GM19452 (cell line): ENCODE measurements at regions not wholly inside any gene's neighbourhood (a gene's known extent, or its start where the extent isn't known, plus 50 kb on each side); places are given as distances from the start of the nearest gene placed in this dataset.

Experiments used
- ATAC-seq: cut with Tn5 transposase; IDR thresholded peaks from one replicate; pipeline ENCODE4 v1.9.1; 2021; ENCODE audit not compliant: unreplicated experiment

DNA sequence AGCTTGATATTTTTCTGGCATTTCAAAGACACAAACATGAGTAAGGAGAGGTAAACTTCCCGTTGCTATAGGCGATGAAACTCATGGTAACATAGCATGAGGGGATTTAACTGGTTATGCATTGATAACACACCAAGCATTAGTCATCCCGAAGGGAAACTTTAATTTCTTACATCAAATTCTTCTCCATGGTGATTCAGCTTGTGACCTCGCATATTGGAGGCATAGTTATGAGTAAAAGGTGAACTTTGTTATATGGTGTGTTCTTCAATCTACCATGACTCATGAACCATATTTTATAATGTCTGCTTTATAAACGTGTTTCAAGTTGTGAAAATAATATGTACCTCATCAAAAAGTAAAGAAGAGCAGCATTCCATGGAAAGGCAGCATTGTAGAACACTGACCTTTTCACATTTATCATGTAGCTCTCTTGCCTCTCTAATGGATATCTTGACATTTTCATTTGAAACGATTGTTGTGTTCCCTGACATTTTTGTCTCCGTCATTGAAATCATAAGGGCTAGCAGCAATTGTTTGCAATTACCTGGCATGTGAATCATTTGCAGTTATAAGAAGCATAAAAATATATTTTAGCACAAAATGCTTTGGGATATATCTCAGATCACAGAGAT, 491.8 kb downstream of the ANXA1 start:
- ATAC-seq = no peak

GRCh38 chr9:73647560-73647959, 495.9 kb downstream of the ANXA1 start:
- no peak for ATAC-seq

GRCh38 chr9:73649552-73649951, 497.9 kb downstream of the ANXA1 start:
- ATAC-seq = no peak

DNA sequence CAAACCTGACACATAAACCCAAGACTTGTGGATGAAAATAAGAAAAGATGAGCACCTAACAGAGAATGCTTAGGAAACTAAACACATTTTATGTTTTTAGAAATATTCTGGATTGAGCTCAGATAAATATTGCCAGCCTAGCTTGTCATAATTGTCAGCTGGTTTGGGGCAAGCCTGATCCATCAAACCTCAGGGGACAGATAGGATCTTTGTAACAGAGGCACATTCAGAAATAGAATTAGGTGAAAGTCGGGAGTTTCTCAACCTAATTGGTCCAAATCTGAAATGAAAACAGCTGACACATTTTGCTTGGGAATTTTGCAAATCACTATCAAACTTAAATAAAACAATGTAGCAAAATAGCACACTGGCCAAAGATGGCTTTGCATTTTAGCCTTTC, 503.7 kb downstream of the ANXA1 start:
- no peak for ATAC-seq

- no peak for ATAC-seq
Measured at GRCh38 chr9:73655831-73656230, 504.2 kb downstream of the ANXA1 start.

- no peak for ATAC-seq
Measured at GRCh38 chr9:73665253-73665652, 513.6 kb downstream of the ANXA1 start.

DNA sequence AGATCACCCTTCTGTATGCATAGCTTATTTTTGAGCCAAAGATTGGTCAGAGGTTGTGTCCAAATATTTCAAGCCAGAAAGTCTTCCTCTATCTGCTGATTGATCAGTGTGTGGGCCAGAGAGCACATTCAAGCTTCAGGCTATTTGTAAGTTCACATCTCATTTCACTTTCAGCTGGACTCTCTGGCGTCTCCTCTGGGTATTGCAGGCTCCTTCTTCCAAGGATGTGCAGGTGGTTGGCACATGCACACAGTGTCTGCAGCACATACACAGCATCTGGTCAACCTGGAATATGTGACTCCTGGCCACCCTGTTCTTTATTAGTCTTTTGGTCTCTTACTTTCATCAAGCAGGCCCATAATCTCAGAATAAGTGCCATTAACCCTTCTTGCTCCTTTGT, 516.1 kb downstream of the ANXA1 start:
- no peak for ATAC-seq

GRCh38 chr9:73680831-73681230, 529.2 kb downstream of the ANXA1 start:
- ATAC-seq = no peak

DNA sequence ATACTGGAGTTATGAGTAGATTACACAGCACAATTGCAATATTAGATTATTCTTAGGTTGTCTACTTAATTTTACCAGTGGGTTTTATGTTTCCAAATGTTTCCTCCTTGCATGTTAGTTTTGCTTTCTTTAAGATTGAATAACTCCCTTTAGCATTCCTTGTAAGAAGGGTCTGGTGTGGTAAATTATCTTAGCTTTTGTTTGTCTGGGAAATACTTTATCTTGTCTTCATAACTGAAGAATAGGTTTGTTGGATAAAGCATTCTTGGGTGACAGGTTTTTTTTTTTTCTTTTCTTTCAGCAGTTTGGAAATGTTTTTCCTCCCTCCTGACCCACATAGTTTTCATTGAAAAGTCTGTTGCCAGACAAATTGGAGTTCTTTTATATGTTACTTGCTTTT, 531.1 kb downstream of the ANXA1 start:
- no peak for ATAC-seq

GRCh38 chr9:73683862-73684591, 532.4 kb downstream of the ANXA1 start:
- no peak for ATAC-seq

- ATAC-seq = no peak
Measured at GRCh38 chr9:73684601-73685000, 532.9 kb downstream of the ANXA1 start.

DNA sequence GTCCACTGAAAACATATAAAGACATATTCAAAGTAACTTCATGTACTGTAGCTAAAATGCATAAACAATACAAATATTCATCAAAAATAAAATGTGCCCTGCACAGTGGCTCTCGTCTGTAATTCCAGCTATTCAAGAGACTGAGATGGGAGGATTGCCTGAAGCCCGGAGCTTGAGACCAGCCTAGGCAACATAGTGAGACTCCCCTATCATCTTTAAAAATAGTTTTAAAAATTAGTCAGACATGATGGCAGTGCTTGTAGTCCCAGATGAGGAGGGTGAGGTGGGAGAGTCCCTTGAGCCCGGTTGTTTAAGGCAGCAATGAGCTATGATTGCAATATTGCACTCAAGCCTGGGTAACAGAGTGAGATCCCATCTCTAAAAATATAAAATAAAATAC, 534.1 kb downstream of the ANXA1 start:
- no peak for ATAC-seq

- no peak for ATAC-seq
Measured at GRCh38 chr9:73689051-73689870, 537.6 kb downstream of the ANXA1 start.

- no peak for ATAC-seq
Measured at GRCh38 chr9:73701415-73702057, 549.9 kb downstream of the ANXA1 start.

GRCh38 chr9:73714294-73714693, 562.6 kb downstream of the ANXA1 start:
- no peak for ATAC-seq

DNA sequence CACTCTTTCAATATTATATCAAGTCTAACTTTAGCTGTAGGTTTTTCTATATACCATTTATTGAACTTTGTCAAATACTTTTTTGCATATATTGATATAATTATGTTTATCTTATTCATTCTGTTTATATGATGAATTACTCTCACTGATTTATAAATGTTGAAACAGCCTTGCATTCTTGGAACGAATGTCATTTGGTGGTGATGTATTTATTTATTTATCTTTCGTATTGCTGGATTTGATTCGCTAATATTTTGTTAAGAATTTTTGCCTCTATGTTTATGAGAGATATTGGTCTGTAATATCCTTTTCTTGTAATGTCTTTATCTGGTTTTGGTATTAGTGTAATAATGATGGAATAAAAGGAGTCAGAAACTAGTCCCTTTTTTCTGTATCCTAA, 563.9 kb downstream of the ANXA1 start:
- ATAC-seq = no peak

GRCh38 chr9:73719660-73720059, 568.0 kb downstream of the ANXA1 start:
- ATAC-seq = no peak

- no peak for ATAC-seq
Measured at GRCh38 chr9:73720601-73721000, 568.9 kb downstream of the ANXA1 start.

- no peak for ATAC-seq
Measured at GRCh38 chr9:73736270-73736669, 584.6 kb downstream of the ANXA1 start.

GRCh38 chr9:73738741-73739530, 587.3 kb downstream of the ANXA1 start:
- no peak for ATAC-seq

GRCh38 chr9:73741316-73741715, 589.7 kb downstream of the ANXA1 start:
- no peak for ATAC-seq
